CD4-positive, alpha-beta T cell treated with Interleukin-17A for 1 hour (primary cell): ENCODE measurements at regions not wholly inside any gene's neighbourhood (a gene's known extent, or its start where the extent isn't known, plus 50 kb on each side); places are given as distances from the start of the nearest gene placed in this dataset.
"Not testable (repeated sequence)": the region's sequence is repeated elsewhere in the genome, so short reads cannot be mapped to it uniquely, and the experiment has no call there.

Experiments
- DNase-seq: peaks from one replicate; pipeline ENCODE4 v3.0.0-alpha.2; 2020

DNA sequence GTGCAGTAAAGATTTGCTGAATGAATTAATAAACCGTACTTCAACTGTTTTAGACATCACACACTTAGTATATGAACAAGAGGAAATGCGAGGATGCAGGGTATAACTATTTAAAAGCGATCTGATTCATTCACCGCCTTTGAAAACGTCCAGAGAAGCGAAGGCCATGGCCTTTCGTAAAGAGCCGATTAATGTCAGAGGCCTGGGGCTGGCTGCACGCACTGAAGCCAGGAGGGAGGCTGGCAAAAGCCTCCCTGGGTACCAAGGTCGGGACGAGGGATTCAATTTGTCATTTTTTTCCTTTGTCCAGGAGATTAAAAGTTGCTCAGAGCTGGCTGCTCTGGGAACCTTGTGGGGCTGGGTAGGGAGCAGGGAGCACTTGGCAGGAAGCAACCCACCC lies 307.4 kb downstream of the NPHP4 start:
- DNase-seq, result no peak

DNA sequence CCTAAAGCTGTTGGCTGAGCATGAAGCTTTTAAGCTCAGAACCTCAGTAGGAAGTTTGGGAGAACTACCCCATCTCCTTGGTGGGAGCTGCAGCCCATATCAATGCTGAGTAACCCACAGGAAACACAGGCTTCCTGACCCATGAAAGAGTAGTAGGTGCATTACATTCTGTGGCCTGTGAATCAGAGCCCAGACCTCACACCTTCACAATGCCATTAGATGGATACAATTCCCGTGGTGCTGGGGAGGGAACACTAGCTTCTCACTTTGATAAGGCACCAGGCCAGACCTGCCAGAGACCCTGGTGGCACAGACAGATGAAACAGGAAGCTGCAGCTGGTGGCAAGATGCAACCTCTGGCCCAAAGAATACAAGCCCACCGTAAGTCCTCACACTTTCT lies 308.8 kb downstream of the NPHP4 start:
- no peak for DNase-seq

- DNase-seq, result no peak
Observed at GRCh38 chr1:5682626-5683225, 309.5 kb downstream of the NPHP4 start.

DNA sequence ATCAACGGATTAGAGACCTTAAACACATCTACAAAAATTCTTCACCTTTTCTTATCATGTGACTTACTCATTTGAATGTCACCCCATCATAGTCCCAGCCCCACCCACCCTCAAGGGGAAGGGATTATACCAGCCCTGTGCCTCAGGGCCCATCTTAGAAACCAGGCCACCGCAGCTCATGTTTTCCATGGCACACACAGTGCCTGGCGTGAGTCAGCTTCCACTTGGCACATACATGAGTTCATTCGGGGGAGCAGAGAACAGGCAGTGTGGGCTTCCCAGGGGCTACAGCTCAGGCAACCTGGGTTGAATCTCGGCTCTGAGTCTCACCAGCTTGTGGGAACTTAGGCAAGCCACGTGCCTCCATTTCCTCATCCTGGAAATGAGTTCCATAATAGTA lies 310.6 kb downstream of the NPHP4 start:
- DNase-seq, result no peak

DNA sequence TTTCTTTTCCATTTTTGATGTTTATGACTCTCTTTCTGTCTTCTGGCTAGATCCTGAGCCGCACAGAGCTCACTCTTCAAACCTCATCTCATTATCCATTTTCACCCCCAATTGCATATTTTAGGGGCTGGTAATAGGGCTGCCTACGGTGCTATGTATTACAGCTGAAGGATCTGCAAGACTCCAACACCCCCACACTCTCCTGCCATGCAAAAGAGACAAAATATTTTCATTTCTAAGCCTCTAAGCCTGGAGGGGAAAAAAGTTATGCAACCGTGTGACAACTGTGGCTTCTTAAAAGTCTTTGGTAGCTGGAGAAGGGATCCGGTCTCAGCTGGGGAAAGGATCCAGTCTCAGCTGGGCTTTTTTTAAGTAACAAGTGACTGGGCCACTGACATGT lies 311.6 kb downstream of the NPHP4 start:
- DNase-seq, result no peak

DNA sequence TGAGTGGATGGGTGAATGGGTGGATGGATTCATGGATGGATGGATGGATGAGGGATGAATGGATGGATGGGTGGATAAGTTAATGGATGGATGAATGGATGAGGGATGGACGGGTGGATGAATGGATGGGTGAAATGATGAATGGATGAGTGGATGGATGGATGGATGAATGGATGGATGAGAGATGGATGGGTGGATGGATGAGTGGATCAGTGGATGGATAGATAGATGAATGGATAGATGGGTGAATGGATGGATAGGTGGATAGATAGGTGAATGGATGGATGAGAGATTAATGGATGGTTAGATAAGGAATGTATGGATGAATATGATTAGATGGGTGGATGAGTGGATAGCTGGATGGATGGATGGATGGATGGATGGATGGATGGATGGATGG lies 313.5 kb downstream of the NPHP4 start:
- no peak for DNase-seq

DNA sequence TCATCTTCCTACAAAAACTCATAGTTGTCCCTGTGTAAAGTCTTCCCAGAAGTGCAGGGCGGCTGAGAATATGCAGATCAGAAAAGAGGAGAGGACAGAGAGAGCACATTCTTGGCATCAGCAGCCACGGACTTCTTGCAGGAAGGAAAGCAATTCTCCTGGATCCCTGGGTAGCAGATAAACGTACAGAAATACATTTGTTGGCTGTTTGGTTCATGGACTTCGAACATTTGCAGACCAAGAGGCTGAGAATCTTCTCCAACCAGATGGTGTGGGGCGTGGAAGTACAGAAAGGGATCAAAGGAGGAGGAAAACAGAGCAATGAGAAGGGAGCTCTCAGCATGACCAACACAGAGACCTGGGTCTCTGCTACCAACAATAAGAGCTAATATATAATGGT lies 319.9 kb downstream of the NPHP4 start:
- DNase-seq, result not testable (repeated sequence)

GRCh38 chr1:5670590-5671350 lies 321.5 kb downstream of the NPHP4 start:
- DNase-seq, result no peak

DNA sequence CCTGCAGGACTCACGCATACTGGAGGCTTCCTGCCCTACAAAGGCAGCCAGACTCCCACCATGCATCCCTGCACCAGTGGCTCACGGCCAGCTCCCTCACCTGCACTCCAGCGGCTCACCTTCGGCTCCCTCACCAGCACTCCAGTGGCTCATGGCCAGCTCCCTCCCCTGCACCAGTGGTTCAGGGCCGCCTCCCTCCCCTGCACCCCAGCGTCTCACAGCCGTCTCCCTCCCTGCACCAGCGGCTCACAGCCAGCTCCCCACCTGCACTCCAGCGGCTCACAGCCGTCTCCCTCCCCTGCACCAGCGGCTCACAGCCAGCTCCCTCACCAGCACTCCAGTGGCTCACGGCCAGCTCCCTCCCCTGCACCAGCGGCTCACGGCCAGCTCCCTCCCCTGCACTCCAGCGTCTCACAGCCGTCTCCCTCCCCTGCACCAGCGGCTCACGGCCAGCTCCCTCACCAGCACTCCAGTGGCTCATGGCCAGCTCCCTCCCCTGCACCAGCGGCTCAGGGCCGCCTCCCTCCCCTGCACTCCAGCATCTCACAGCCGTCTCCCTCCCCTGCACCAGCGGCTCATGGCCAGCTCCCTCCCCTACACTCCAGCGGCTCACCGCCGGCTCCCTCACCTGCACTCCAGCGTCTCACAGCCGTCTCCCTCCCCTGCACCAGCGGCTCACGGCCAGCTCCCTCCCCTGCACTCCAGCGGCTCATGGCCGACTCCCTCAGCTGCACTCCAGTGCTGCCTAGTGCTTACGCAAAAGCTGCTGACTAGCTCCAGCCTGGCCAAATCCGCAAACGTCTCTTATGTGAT lies 324.5 kb downstream of the NPHP4 start:
- DNase-seq, result peak; percentile 14

DNA sequence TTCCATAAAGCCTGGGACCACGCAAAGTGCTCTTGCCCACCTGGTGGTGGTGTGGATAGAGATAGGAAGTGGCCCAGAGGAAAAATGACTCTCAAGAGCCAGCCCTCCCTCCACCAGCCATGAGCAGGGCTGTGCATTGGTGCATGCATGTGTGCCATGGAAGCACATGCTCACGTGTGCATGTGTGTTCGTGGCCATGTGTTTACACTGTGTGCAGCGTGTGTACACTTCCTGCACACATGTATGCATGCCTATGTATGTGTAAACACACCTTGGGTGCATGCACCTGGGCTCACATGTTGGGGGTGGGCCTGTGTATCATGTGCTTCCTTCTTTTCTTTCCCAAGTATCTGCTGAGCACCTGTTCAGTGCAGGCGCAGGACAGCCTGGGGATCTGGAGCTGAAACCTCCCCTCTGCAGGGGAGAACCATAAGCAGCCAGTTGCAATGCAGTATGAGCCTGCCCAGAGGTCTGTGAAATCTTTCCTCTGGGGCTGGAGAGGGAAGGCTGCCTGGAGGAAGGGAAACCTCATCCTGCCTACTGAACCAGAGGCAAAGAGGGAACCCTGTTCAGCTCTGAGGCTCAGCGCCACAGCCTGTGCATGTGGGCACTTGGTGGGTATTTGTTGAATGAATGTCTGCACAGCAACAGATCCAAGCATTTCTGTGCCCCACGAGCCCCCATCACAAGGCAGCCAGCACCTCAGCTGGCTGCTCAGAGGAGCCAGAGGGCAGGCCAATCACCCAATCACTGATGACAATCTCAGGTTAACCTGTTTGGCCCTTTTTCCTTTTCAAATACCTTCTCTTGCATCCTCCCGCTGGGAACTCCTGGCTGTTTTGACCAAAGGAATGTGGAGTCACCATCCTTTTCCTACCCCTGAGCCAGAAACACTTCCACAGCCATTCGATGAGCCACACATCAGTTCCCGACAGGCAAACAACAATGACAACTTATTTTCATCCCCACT lies 327.0 kb downstream of the NPHP4 start:
- no peak for DNase-seq

- no peak for DNase-seq
Observed at GRCh38 chr1:5664081-5664768, 328.0 kb downstream of the NPHP4 start.

- DNase-seq, result no peak
Observed at GRCh38 chr1:5662744-5663126, 329.5 kb downstream of the NPHP4 start.

GRCh38 chr1:5662086-5662743 lies 330.0 kb downstream of the NPHP4 start:
- DNase-seq, result no peak

- no peak for DNase-seq
Observed at GRCh38 chr1:5661196-5662085, 330.8 kb downstream of the NPHP4 start.

GRCh38 chr1:5660141-5660935 lies 331.9 kb downstream of the NPHP4 start:
- no peak for DNase-seq

GRCh38 chr1:5659606-5660005 lies 332.6 kb downstream of the NPHP4 start:
- DNase-seq, result no peak

DNA sequence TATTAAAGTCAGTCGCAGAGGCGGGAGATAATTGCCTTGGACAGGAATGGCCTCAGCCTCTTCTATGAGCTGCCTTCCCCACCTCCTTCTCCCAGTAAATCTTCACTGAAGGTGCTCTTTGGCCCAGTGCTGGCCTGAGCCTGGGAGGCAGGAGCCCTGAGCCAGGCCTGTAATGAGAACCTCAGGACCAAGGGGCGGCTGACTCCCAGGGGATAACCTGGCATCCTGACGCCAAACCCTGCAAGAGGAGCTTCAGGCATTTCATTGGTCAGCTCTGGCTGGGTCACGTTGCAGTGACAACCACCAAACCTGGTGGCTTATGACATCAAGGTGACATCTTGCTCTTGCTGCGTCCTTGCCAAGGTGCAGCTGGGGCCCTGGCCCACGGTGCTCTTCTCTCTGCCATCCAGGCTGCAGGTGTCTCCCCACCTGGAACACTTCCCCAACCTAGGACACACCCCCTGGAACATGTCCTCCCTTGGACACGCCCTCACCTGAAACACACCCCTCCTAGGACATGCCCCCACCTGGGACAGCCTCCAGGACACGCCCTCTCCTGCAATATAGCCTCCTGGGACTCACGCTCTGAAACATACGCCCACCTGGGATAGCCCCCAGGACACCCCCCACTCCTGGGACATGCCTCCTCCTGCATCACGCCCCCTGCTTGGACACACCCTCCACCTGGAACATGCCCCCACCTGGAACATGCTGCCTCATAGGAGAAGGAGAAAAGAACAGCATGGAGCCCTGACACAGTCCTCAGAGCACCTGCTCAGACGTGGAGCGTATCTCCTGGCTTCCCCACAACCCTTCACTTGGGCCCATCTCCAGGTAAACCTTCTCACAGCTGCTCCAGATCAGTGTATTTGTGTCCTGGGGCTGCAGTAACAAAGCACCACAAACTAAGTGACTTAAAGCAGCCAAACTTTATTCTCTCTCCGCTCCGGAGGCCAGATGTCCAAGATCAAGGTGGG lies 333.6 kb downstream of the NPHP4 start:
- no peak for DNase-seq
